HepG2 (cell line): ENCODE measurements at regions not wholly inside any gene's neighbourhood (a gene's known extent, or its start where the extent isn't known, plus 50 kb on each side); places are given as distances from the start of the nearest gene placed in this dataset.

ENCODE experiments used
- ATAC-seq: fragments of 200-7000 bp; cut with Tn5 transposase; 3 replicates; pipeline ENCODE4 v1.9.1; 2020; ENCODE audit warnings: mild to moderate bottlenecking, moderate library complexity
- BruUV-seq: library from RNA; stranded (reverse); fragments of 400-500 nt; replicated peaks from 2 replicates; lab custom pipeline; 2021; lab: Mats Ljungman, UMichigan
- CTCF ChIA-PET: fragments of 300-600 bp; formaldehyde crosslinking; extraction: SDS; loops from one replicate; lab custom pipeline; 2021; ENCODE audit warnings: low total read pairs, inconsistent platforms, low intra/inter-chr PET ratio; lab: Yijun Ruan, JAX
- POLR2A ChIA-PET: fragments of 350-600 bp; sonication (Branson Sonifier 250); formaldehyde crosslinking; loops from one replicate; lab custom pipeline; 2020; ENCODE audit warnings: antibody characterized with exemption, inconsistent platforms; lab: Yijun Ruan, JAX
- DNase-seq: peaks from one replicate; pipeline ENCODE4 v3.0.0-alpha.2; 2015; ENCODE audit warnings: low spot score
- FAIRE-seq: peaks from 3 replicates; lab custom pipeline; 2011; peaks lifted over from hg19 to GRCh38; lab: Jason Lieb, UNC
- H2AFZ ChIP-seq: one replicate; pipeline ENCODE4 v1.6.1; 2011; ENCODE audit warnings: low read length, inconsistent platforms
- H3K27ac ChIP-seq: fragments of 300-600 bp; 3 replicates; pipeline ENCODE4 v1.8.0; 2011; ENCODE audit warnings: mixed run types, mild to moderate bottlenecking, mixed read lengths, low read length, inconsistent platforms; ENCODE audit not compliant: insufficient read depth; ENCODE audit errors: extremely low read length
- H3K27me3 ChIP-seq, 2 experiments: fragments of 200-600 bp in 1 of 2; 2 replicates in 1 of 2; 3 replicates in 1 of 2; pipeline versions ENCODE4 v1.6.0 to v1.8.0; 2011; ENCODE audit warnings: low read length in 2 of 2, mild to moderate bottlenecking in 2 of 2, moderate library complexity in 2 of 2, inconsistent platforms in 1 of 2; ENCODE audit not compliant: insufficient read depth in 2 of 2, control insufficient read depth in 1 of 2
- H3K36me3 ChIP-seq, 2 experiments: fragments of 200-600 bp in 1 of 2; replicated peaks in 1 of 2; 2 replicates in 1 of 2; 3 replicates in 1 of 2; pipeline versions ENCODE4 v1.5.1 to v1.8.0; 2011; ENCODE audit warnings: low read length in 2 of 2, inconsistent platforms in 1 of 2; ENCODE audit not compliant: insufficient read depth in 2 of 2, control insufficient read depth in 1 of 2
- H3K4me1 ChIP-seq: 2 replicates; pipeline ENCODE4 v1.5.1; 2012; ENCODE audit warnings: low read length, inconsistent platforms; ENCODE audit not compliant: insufficient read depth
- H3K4me2 ChIP-seq: 2 replicates; pipeline ENCODE4 v1.6.0; 2011; ENCODE audit warnings: low read depth, low read length, inconsistent platforms
- H3K4me3 ChIP-seq, 3 experiments: fragments of 200-600 bp in 1 of 3; sonication (generic), shearing (Covaris generic) in 1 of 3; replicated peaks in 1 of 3; 2 replicates each; pipeline ENCODE4 v1.5.1; 2011 to 2016; ENCODE audit warnings: low read length in 3 of 3, inconsistent platforms in 2 of 3, low read depth in 2 of 3, mild to moderate bottlenecking in 2 of 3, control low read depth in 1 of 3, mixed read lengths in 1 of 3; ENCODE audit not compliant: insufficient read depth in 1 of 3
- H3K79me2 ChIP-seq: one replicate; pipeline ENCODE4 v1.6.1; 2011; ENCODE audit warnings: low read length, inconsistent platforms; ENCODE audit not compliant: insufficient read depth
- H3K9ac ChIP-seq: 2 replicates; pipeline ENCODE4 v1.6.0; 2011; ENCODE audit warnings: mild to moderate bottlenecking, low read depth, low read length, inconsistent platforms; ENCODE audit not compliant: insufficient read depth
- H3K9me3 ChIP-seq: 2 replicates; pipeline ENCODE4 v1.5.1; 2012; ENCODE audit warnings: mild to moderate bottlenecking, low read length
- H4K20me1 ChIP-seq: 2 replicates; pipeline ENCODE4 v1.6.0; 2011; ENCODE audit warnings: inconsistent platforms, mild to moderate bottlenecking, low read length, moderate library complexity; ENCODE audit not compliant: insufficient read depth
- HNRNPUL1 ChIP-seq: fragments of 200-400 bp; formaldehyde crosslinking; IDR thresholded peaks from 2 replicates; pipeline ENCODE4 v1.6.1; 2017; ENCODE audit warnings: low read depth, mild to moderate bottlenecking, low read length, moderate library complexity
- HOXA7 ChIP-seq: sonication (generic); formaldehyde crosslinking; IDR thresholded peaks from 2 replicates; pipeline ENCODE4 v1.8.1; 2022; ENCODE audit warnings: mild to moderate bottlenecking, missing genetic modification reagents, moderate library complexity
- NR2C2 ChIP-seq: sonication (generic); formaldehyde crosslinking; IDR thresholded peaks from 2 replicates; pipeline ENCODE4 v1.4.0; 2020; ENCODE audit warnings: missing genetic modification reagents, mild to moderate bottlenecking, moderate library complexity, borderline replicate concordance
- ZNF274 ChIP-seq: sonication (generic); formaldehyde crosslinking; IDR thresholded peaks from 2 replicates; pipeline ENCODE4 v1.5.1; 2020; ENCODE audit warnings: mild to moderate bottlenecking, missing genetic modification reagents
- ZNF576 ChIP-seq: sonication (generic); formaldehyde crosslinking; IDR thresholded peaks from 2 replicates; pipeline ENCODE4 v1.4.0; 2020; ENCODE audit warnings: mild to moderate bottlenecking, missing genetic modification reagents
- ZNF850 ChIP-seq: sonication (generic); formaldehyde crosslinking; conservative IDR thresholded peaks from 2 replicates; pipeline ENCODE4 v1.9.0; 2021; ENCODE audit warnings: mild to moderate bottlenecking, missing genetic modification reagents
- WGBS: methylation state at CpG from one replicate; pipeline ENCODE4 v1.1.6; 2017; ENCODE audit warnings: low lambda C conversion rate; 5-methylcytosine and 5-hydroxymethylcytosine counted together
- in situ Hi-C: cut with HindIII; loops from 2 replicates; pipeline ENCODE4 v1.10.0; 2017; ENCODE audit warnings: low pct_unique_long_range_greater_than_20kb; ENCODE audit not compliant: extremely low pct_ligation_motif_present
- intact Hi-C: fragments of 100-400 bp; cut with micrococcal nuclease; formaldehyde crosslinking; loops from one replicate; pipeline ENCODE4 v1.10.0; 2022; ENCODE audit not compliant: unreplicated experiment
- TF ChIP-seq, protein P1 (sequence below), 2 experiments: sonication (generic) in 1 of 2; formaldehyde crosslinking in 1 of 2; IDR thresholded peaks; 2 replicates each; pipeline versions ENCODE4 v1.6.1 to v1.9.0; 2014 to 2022; ENCODE audit warnings: antibody characterized with exemption in 1 of 2, borderline replicate concordance in 1 of 2, inconsistent platforms in 1 of 2, low read depth in 1 of 2, missing genetic modification reagents in 1 of 2
- TF ChIP-seq, protein P2 (sequence below), 2 experiments: sonication (generic) in 1 of 2; formaldehyde crosslinking in 1 of 2; IDR thresholded peaks; 2 replicates each; pipeline versions ENCODE4 v1.4.0 to v1.6.1; 2016 to 2020; ENCODE audit warnings: borderline replicate concordance in 1 of 2, low read depth in 1 of 2, mild to moderate bottlenecking in 1 of 2, missing genetic modification reagents in 1 of 2

- Histone ChIP-seq H3K36me3 (no peaks in the 10 kb centered on the region), H3K4me3 (no peak overlapping the region), H3K9me3 (peaks cover 73% of the 10 kb centered on the region), H3K79me2 (no peaks in the 10 kb centered on the region), H3K9ac (no peak overlapping the region), H2AFZ (no peak overlapping the region), H3K27ac (no peak overlapping the region), H3K4me1 (no peaks in the 10 kb centered on the region), H4K20me1 (no peaks in the 10 kb centered on the region), H3K27me3 (no peaks in the 10 kb centered on the region), H3K4me2 (no peak overlapping the region)
- in situ Hi-C loops: no loop called here
- TF ChIP-seq ZNF850 (CRISPR knock-in tag) (no peak), ZNF274 (CRISPR knock-in tag) (no peak), HOXA7 (no peak), HNRNPUL1 (no peak), ZNF576 (no peak), NR2C2 (CRISPR knock-in tag) (no peak)
- TF ChIP-seq, protein P1, sequence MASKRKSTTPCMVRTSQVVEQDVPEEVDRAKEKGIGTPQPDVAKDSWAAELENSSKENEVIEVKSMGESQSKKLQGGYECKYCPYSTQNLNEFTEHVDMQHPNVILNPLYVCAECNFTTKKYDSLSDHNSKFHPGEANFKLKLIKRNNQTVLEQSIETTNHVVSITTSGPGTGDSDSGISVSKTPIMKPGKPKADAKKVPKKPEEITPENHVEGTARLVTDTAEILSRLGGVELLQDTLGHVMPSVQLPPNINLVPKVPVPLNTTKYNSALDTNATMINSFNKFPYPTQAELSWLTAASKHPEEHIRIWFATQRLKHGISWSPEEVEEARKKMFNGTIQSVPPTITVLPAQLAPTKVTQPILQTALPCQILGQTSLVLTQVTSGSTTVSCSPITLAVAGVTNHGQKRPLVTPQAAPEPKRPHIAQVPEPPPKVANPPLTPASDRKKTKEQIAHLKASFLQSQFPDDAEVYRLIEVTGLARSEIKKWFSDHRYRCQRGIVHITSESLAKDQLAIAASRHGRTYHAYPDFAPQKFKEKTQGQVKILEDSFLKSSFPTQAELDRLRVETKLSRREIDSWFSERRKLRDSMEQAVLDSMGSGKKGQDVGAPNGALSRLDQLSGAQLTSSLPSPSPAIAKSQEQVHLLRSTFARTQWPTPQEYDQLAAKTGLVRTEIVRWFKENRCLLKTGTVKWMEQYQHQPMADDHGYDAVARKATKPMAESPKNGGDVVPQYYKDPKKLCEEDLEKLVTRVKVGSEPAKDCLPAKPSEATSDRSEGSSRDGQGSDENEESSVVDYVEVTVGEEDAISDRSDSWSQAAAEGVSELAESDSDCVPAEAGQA (IDR thresholded peaks at IDR 0.05; ENCODE audit: low read depth): no peak
- TF ChIP-seq, protein P1 (CRISPR knock-in tag; IDR thresholded peaks at IDR 0.05; ENCODE audit: borderline replicate concordance): no peak
- TF ChIP-seq, protein P2, sequence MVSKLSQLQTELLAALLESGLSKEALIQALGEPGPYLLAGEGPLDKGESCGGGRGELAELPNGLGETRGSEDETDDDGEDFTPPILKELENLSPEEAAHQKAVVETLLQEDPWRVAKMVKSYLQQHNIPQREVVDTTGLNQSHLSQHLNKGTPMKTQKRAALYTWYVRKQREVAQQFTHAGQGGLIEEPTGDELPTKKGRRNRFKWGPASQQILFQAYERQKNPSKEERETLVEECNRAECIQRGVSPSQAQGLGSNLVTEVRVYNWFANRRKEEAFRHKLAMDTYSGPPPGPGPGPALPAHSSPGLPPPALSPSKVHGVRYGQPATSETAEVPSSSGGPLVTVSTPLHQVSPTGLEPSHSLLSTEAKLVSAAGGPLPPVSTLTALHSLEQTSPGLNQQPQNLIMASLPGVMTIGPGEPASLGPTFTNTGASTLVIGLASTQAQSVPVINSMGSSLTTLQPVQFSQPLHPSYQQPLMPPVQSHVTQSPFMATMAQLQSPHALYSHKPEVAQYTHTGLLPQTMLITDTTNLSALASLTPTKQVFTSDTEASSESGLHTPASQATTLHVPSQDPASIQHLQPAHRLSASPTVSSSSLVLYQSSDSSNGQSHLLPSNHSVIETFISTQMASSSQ (IDR thresholded peaks at IDR 0.05; ENCODE audit: low read depth): no peak
- TF ChIP-seq, protein P2 (CRISPR knock-in tag; IDR thresholded peaks at IDR 0.05; ENCODE audit: borderline replicate concordance): no peak
- FAIRE-seq (no peak), DNase-seq (no peak), ATAC-seq (no peak)
- BruUV-seq: no TSS peak
- POLR2A ChIA-PET: no interaction called here
- CTCF ChIA-PET: no interaction called here
- WGBS: 3% methylated on average over 1 of the region's 1 CpG
- intact Hi-C loops: no loop called here
Observed at GRCh38 chr12:61029516-61029915, 1230.7 kb upstream of the USP15 start.
